ENCODE measurements at regions not wholly inside any gene's neighbourhood (a gene's known extent, or its start where the extent isn't known, plus 50 kb on each side); places are given as distances from the start of the nearest gene placed in this dataset.

GRCh38 chr5:51582871-51583394 is 199.7 kb downstream of the ISL1 start:
- Histone ChIP-seq H4K20me1 (ENCODE audit: insufficient read depth, low read length) (no peaks in the 10 kb centered on the region), H3K4me3 (ENCODE audit: low read length) (no peak overlapping the region), H2AFZ (ENCODE audit: low read length) (no peak overlapping the region), H3K9ac (ENCODE audit: low read length) (no peak overlapping the region), H3K79me2 (ENCODE audit: low read length) (no peaks in the 10 kb centered on the region), H3K36me3 (replicated peaks; ENCODE audit: insufficient read depth, low read length) (no peaks in the 10 kb centered on the region), H3K27ac (ENCODE audit: low read length) (no peak overlapping the region), H3K9me3 (replicated peaks; ENCODE audit: insufficient read depth, low read length) (no peaks in the 10 kb centered on the region), H3K4me1 (ENCODE audit: low read length) (no peaks in the 10 kb centered on the region), H3K27me3 (replicated peaks; ENCODE audit: insufficient read depth, low read length) (no peaks in the 10 kb centered on the region), H3K4me2 (ENCODE audit: low read depth, low read length) (no peak overlapping the region), H3F3A (ENCODE audit: insufficient read depth, low read length) (no peaks in the 10 kb centered on the region), H3K9me2 (replicated peaks; ENCODE audit: insufficient read depth, low read length) (no peaks in the 10 kb centered on the region)
- no peak for DNase-seq
- TF ChIP-seq EZH2phosphoT487 (IDR thresholded peaks at IDR 0.05; ENCODE audit: low read length), result no peak
- no peak for TF ChIP-seq EZH2 (optimal IDR thresholded peaks at IDR 0.05; ENCODE audit: low read depth, low read length)
- TF ChIP-seq CTCF (IDR thresholded peaks at IDR 0.05; ENCODE audit: low read length), result no peak

GRCh38 chr5:51598026-51598425 is 214.8 kb downstream of the ISL1 start:
- Histone ChIP-seq H3K9ac (ENCODE audit: low read length) (no peak overlapping the region), H3K27me3 (replicated peaks; ENCODE audit: insufficient read depth, low read length) (no peaks in the 10 kb centered on the region), H3K9me2 (replicated peaks; ENCODE audit: insufficient read depth, low read length) (no peaks in the 10 kb centered on the region), H3K9me3 (replicated peaks; ENCODE audit: insufficient read depth, low read length) (no peaks in the 10 kb centered on the region), H4K20me1 (ENCODE audit: insufficient read depth, low read length) (no peaks in the 10 kb centered on the region), H3K4me1 (ENCODE audit: low read length) (no peaks in the 10 kb centered on the region), H2AFZ (ENCODE audit: low read length) (no peak overlapping the region), H3K4me3 (ENCODE audit: low read length) (no peak overlapping the region), H3K79me2 (ENCODE audit: low read length) (no peaks in the 10 kb centered on the region), H3F3A (ENCODE audit: insufficient read depth, low read length) (no peaks in the 10 kb centered on the region), H3K4me2 (ENCODE audit: low read depth, low read length) (no peak overlapping the region), H3K36me3 (replicated peaks; ENCODE audit: insufficient read depth, low read length) (no peaks in the 10 kb centered on the region), H3K27ac (ENCODE audit: low read length) (no peak overlapping the region)
- no peak for DNase-seq
- no peak for TF ChIP-seq EZH2phosphoT487 (IDR thresholded peaks at IDR 0.05; ENCODE audit: low read length)
- no peak for TF ChIP-seq EZH2 (optimal IDR thresholded peaks at IDR 0.05; ENCODE audit: low read depth, low read length)
- TF ChIP-seq CTCF (IDR thresholded peaks at IDR 0.05; ENCODE audit: low read length), result no peak

- no peak overlapping the region for H2AFZ ChIP-seq (ENCODE audit: low read length)
- TF ChIP-seq EZH2phosphoT487 (IDR thresholded peaks at IDR 0.05; ENCODE audit: low read length), result no peak
- no peak for TF ChIP-seq EZH2 (optimal IDR thresholded peaks at IDR 0.05; ENCODE audit: low read depth, low read length)
- no peak for TF ChIP-seq CTCF (IDR thresholded peaks at IDR 0.05; ENCODE audit: low read length)
- DNase-seq, result no peak
These were observed 216.3 kb downstream of the ISL1 start for GRCh38 chr5:51599587-51599986.

More at GRCh38 chr5:51599587-51599986, 216.3 kb downstream of the ISL1 start:
- Histone ChIP-seq H3K79me2 (ENCODE audit: low read length) (no peaks in the 10 kb centered on the region), H3K4me3 (ENCODE audit: low read length) (no peak overlapping the region), H3K36me3 (replicated peaks; ENCODE audit: insufficient read depth, low read length) (no peaks in the 10 kb centered on the region), H3K9me3 (replicated peaks; ENCODE audit: insufficient read depth, low read length) (no peaks in the 10 kb centered on the region), H3K27ac (ENCODE audit: low read length) (no peak overlapping the region), H3K4me2 (ENCODE audit: low read depth, low read length) (no peak overlapping the region), H4K20me1 (ENCODE audit: insufficient read depth, low read length) (no peaks in the 10 kb centered on the region), H3F3A (ENCODE audit: insufficient read depth, low read length) (no peaks in the 10 kb centered on the region), H3K9me2 (replicated peaks; ENCODE audit: insufficient read depth, low read length) (no peaks in the 10 kb centered on the region), H3K4me1 (ENCODE audit: low read length) (no peaks in the 10 kb centered on the region), H3K27me3 (replicated peaks; ENCODE audit: insufficient read depth, low read length) (no peaks in the 10 kb centered on the region), H3K9ac (ENCODE audit: low read length) (no peak overlapping the region)
